NCI-H2107 treated with DMSO at 0.1 percent for 48 hours (cell line): ENCODE measurements at regions not wholly inside any gene's neighbourhood (a gene's known extent, or its start where the extent isn't known, plus 50 kb on each side); places are given as distances from the start of the nearest gene placed in this dataset.

Experiments
- DNase-seq: peaks from one replicate; lab custom pipeline; 2025; ENCODE audit not compliant: unreplicated experiment; lab: John Stamatoyannopoulos, UW

DNA sequence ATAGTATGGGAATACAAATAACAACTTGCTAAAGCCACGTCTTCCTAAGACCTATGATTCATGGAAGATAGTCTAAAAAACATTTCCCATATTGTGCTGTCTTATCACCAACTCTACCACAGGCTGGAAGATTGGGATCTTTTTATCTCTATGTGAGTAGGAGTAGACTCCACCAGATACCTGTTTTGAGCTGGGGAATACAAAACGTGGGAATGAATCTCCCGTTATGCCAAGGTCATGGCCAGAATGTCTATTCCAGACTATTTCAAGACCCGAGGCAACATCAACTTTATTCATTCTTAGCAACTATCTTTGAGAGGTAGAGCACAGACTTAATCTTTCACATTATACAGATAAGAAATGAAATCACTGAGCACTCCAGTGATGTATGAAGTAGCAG is 2350.9 kb upstream of the WWC1 start:
- no peak for DNase-seq

- no peak for DNase-seq
These were observed 2334.6 kb upstream of the WWC1 start for GRCh38 chr5:165956854-165957253.

- no peak for DNase-seq
These were observed 2309.8 kb upstream of the WWC1 start for GRCh38 chr5:165981671-165982070.

- DNase-seq, result no peak
These were observed 2295.1 kb upstream of the WWC1 start for GRCh38 chr5:165996201-165996875.

GRCh38 chr5:165999693-166000320 is 2291.6 kb upstream of the WWC1 start:
- no peak for DNase-seq

GRCh38 chr5:166004006-166004405 is 2287.4 kb upstream of the WWC1 start:
- no peak for DNase-seq

DNA sequence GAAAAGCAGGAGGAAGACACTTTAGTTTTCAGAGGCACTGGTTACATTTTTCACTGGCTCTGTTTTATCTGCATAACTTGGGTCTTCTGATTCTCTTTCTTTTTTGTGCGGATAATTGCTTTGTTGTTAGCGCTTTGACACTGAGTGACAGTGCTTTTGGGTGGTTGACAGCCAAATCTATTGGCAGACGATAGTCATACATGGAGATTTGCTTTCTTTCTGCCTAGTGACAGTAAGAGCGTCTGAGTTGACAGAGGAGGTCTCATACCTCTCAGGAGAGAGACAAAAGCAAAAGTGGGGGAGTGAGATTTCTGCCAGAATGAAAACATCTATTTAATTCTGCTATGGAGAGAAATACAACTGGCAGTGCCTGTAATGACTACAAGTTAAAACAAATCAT is 2278.0 kb upstream of the WWC1 start:
- DNase-seq, result no peak

DNA sequence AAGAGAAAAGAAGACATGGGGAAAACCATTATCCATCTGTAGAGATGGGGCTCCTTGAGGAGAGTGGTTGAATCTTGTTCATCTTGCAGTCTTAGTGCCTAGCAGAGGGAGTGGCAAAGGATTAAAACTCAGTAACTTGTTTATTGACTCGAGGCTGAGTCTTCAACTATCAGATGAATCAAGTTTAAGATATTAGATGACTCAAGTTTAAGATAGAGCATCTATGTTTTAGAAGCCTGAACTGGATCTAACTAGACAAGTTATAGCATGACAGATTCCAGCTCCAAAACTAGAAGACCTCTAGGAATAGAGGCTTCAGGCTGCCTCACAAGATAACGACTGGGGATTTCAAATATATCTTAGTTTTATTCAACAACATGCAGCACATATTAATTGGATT is 2277.2 kb upstream of the WWC1 start:
- no peak for DNase-seq

DNA sequence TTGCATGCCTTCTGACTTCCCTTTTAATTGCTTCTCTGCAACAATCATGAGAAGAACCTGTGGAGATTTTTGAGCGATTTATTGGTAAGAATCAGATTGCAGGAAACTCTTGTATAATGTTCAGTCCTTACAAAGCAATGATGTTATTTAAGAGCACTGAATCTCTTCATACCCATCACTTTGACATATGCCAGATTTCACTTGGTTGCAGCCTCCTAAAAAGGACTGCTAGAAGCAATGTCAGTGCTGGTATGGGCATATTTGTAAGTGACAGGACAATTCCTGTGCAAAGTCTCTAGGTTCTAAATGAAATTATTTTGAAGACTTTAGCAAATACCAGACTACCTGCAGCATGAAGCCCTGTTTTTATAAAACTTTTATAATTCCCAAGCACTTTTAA is 2272.7 kb upstream of the WWC1 start:
- no peak for DNase-seq

DNA sequence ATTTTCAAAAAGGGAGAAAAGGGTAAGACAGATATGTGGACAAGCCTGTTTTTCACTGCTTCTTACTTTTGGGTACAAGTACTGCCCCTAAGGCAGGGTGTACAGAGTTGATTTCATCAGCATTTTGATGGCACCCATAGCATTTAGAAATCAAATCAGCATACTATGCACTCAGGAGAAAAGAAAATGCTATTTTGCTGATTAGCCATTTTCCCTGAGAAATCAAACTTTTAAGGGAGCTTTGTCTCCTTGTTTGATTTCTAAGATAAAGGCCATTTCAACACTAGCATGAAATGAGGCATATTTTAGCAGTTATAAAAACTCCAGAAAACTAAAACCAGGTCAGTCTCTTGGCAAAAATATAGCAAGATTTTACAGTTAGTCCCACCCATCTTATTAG is 2269.4 kb upstream of the WWC1 start:
- no peak for DNase-seq

DNA sequence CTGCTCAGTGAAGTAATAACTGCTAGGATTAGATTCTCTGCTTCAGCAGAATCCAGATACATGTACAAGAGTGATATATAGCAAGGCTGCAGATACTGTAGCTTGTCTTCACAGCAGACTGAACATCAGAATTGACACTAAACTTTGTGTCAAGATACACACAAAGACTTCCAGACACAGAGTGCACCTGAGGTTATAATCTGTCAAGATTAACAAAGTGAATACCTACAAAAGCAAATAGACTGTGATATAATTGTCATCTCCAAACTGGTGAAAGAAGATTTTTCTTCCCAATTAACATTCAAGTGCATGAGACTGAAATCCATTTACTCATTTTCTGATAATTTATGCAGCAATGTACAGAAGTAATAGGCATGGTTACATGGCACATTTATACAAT is 2266.5 kb upstream of the WWC1 start:
- no peak for DNase-seq

DNA sequence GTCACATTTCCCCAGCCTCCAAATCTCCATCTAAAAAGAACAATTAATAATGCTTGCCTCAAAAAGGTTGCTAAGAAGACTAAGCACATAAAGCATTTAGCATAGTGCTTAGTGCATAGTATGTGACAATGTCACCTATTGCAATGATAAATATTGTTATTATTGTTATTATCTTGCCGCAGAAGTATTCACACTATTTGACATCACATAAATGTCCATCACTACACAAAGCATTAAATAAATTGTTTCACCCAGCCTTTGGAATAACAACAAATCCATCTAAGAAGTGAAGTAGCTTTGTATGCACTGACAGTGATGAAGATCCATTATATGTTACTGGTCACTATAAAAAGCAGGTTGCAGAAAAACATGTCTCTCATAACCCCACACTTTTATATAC is 2263.9 kb upstream of the WWC1 start:
- DNase-seq, result no peak

GRCh38 chr5:166031926-166032325 is 2259.5 kb upstream of the WWC1 start:
- no peak for DNase-seq

- DNase-seq, result no peak
These were observed 2258.8 kb upstream of the WWC1 start for GRCh38 chr5:166032601-166033000.

DNA sequence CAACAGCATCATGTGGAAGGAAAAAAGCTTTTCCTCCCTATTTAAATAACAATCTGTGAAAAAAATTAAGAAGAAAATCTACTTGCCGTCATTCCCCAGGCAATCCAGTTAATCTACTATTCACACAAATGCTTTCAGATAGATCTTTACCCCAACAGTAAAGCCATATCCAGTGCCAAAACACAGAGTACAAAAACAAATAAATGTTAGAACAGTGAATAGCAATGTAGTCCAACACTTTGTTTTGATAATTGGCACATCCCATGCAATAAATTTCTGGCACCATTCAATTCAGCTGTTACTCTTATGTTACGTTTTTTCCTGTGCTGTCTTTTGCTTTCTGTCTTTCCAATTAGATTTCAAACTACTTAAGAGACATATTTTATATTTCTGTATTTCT is 2245.5 kb upstream of the WWC1 start:
- no peak for DNase-seq

GRCh38 chr5:166046956-166047355 is 2244.5 kb upstream of the WWC1 start:
- no peak for DNase-seq

DNA sequence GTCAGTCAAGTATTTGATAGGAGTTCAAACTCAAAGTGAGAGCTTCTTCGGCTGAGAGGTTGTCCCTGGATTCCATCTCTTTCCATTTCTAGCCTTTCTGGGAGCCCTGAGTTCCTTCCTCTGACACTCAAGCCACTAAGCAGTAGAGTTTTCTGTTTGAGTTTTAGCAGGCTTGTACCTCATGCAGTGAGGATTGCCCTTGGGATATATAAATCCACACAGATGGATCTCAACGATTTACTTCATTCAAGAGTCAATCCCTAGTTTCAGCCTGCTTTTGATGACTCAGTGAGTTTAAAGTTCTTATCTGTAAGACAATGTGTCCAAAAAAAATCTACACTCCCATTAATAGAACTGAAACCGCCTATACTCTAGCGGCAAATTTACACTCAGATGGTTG is 2240.9 kb upstream of the WWC1 start:
- no peak for DNase-seq

DNA sequence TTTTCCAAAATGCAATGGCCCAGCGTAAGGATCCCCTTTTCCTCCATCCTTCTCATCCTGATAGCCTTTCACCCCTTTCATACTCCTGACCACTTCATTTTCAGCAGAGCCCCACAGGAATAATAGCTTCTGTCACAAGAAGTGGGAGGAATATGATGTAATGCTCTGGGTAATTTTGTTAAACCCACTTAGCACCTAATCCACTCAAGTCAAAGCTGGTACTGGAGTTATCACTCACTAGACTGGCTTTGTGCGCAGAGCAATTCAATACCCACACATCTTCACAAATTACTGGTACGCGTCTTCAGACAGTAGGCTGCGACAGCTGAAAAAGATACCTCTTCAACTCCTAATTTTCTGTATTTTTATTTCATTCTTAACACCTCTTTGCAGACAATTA is 2232.8 kb upstream of the WWC1 start:
- DNase-seq, result no peak

DNA sequence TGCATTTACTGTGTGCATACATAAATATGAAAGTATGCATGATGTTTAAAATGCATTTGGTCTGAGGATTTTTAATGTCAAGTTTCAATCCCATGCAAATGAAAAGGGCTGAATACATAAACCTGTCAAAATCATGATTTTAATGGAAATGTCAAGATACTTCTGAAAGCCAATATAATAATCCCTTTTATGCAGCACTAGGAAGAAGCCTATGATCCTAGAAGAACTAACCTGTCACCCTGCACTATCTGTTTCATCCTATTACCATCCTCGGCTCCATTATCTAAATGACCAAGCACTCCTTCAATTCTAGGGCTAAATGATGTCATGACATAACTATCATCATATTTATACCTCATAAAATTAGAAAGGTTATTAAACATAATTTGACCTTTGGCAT is 2229.4 kb upstream of the WWC1 start:
- DNase-seq, result no peak

DNA sequence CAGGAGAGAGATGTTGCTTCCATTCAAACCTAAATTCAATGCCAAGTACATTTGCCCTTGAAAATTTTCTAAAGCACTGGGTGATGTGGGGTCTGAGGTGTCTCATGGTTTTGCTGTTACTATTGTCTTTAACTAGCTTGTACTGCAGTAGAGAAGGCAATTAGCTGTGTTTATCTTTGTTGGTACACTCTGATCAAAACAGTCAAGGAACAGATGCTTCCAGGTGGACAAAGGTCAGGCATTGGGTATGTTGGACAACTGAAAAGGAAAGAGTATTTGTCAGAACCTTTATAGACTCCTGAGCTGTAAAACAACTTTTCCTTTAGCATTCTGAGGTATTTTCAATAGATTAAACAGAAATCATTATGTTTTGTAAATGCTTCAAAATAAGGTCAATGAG is 2228.7 kb upstream of the WWC1 start:
- no peak for DNase-seq

DNA sequence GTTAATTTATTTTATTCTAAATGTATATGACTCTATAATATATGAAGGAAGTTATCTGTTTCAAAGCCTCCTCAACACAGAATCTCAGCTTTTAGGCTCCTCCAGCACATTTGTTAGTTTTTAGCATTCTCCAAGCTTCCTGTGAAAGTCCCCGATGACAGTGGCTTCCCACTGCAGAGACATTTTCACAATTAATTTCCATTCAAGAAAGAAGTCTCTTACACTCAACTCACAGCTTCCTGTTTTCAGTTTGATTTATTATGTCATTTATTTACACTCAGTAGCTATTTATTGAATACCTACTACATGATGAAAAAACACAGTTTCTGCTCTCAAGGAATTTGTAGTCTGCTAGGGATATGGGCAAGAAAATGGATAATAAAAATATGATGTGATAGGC is 2228.2 kb upstream of the WWC1 start:
- no peak for DNase-seq

GRCh38 chr5:166068547-166069335 is 2222.7 kb upstream of the WWC1 start:
- no peak for DNase-seq
